ENCODE measurements at regions not wholly inside any gene's neighbourhood (a gene's known extent, or its start where the extent isn't known, plus 50 kb on each side); places are given as distances from the start of the nearest gene placed in this dataset.

DNA sequence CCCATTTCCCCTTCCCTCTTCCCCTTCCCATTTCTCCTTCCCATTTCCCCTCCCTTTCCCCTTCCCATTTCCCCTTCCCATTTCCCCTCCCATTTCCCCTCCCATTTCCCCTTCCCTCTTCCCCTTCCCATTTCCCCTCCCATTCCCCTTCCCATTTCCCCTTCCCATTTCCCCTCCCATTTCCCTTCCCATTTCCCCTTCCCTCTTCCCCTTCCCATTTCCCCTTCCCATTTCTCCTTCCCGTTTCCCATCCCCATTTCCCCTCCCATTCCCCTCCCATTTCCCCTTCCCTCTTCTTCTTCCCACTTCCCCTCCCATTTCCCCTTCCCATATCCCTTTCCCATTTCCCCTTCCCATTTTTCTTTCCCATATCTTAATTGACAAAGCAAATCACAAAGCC lies 109.0 kb downstream of the OLFM1 start:
- DNase-seq, result no peak

DNA sequence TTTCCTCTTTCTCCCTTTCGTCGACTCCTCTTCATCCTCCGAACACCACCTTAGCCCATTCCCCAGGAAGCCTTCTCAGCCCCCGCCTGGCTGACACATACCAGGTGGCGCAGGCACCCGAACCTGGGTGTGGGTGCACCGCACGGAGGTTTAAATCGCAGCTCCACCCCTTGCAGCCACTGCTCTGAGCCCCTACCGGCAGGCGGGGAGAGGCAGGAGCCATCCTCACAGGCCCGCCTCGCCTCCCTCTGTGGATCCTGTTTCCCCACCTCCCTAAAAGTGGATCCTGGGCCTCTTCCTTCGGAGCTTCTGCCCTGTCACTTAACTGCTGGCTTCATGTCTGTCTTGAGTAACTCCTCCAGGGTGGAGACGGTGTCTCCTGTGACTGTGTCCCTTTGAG lies 110.7 kb downstream of the OLFM1 start:
- no peak for DNase-seq

DNA sequence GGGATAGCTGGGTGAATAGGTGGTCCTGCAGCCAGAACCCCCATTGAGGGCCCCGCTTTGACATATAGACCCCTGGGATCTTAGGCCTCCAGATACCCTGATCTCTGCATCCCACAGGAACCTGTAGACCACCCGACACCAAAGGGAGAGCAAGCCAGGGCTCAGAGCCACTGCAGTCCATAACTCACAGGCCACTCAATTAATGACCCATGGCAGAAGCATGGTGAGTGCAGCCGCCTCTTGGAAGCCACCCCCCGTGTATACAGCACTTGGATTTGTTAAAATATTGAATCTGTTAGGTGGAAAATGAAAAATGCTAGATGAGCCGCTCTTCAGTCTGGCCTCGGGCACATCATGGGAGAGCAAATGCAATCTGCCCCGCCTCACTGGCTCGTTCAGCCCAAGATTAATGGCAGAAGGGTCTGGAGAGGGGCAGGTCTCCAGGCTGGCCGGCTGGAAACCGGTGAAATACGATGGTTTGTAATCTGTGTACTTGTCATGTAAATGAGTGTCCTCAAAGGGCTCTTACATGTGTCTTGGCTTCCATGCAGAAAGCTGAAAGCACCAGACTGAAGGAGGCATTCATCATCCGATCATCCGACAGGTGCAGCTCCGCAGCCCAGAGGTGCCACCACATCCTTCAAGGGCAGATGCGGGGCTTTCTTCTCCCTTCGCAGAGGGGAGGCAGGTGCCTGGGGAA lies 111.3 kb downstream of the OLFM1 start:
- DNase-seq, result no peak

DNA sequence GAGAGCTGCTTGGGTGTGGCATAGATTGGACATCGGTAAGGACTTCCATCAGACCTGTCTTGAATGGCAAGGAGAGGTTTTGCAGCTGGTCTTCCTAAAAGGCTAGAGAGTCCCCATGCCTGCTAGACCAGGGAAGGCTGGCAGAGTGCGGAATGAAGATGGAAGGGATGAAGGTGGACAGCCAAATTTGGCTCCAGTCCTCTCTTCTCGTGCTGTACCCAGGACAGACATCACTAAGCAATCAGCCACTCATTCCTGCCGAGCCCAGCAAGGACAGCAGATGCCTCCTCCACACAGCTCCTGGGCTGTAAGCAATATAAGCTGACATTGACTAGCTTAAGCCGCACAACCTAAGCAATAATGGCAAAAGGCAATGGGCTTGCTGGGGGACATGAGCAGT lies 112.0 kb downstream of the OLFM1 start:
- DNase-seq, result no peak

DNA sequence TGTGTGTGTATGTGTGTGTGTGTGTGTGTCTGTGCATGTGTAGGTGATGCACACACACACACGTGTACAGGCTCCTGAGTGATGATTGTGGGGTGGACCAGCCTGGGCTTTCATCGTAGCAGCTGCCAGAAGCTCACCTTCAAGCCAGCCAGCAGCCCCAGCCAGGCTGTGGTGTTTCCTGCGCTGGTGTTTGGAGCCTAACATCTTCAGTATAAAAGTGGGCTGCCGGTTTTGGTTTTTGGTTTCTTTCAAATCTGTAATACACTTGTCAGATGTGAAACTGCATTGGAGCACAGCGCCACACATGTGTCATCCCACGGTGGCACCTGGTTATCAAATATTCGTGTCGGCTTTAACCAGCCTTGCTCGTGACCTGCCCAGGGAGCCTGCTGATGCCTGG lies 114.2 kb downstream of the OLFM1 start:
- DNase-seq, result no peak

DNA sequence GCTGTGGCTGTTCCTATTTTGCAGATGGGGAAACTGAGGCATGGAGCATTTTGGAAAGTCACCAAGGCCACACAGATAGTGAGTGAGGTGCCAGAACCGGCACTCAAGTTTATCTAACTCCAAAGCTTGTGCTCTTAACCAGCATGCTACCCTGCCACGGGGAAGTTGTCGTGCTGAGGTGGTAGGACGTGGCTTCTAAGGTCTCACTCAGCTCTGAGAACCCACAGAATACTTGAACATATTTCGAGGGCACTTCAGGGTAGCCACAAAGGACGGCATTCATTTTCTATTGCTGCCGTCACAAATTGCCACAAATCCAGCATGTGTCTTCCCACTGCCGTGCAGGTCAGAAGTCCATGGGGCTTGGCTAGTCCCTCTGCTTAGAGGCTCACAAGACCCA lies 116.7 kb downstream of the OLFM1 start:
- DNase-seq, result no peak

DNA sequence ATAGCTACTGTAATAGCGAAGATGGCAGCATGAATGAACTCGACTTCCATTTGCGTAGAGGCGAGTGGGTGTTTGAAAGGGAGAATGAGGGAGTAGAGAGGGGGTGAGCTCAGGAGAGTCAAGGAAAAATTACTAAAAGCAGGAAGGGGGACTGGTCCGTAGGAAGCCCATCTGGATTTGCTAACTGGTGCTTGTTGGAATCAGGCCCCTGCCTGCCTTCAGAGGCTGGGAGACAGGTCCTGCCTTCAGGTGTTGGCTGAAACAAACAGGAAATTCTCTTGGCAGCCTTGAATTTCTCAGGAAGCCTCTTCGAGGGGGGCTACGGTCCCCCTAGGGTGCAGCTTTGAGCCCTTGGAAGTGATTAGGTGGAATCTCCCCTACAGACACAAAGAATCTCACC lies 121.7 kb downstream of the OLFM1 start:
- DNase-seq, result no peak

DNA sequence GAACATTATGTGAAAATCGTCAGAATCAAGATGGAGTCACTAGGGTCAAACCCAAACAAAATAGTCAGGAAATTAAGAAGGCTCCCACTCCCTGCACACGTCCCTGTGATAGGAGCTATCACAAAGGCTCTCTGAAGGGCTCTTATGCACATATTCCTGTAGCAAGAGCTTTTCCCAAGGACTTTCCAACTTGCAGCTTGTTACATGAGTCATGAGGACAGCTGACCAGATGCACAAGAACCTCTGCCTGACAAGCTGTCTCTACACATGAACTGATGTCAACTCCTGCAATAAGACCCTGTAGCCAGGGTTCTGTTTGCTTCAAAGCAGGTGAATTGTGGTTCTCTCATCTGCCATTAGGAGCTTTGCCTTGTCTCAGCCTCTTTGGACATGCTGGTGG lies 122.4 kb downstream of the OLFM1 start:
- no peak for DNase-seq

DNA sequence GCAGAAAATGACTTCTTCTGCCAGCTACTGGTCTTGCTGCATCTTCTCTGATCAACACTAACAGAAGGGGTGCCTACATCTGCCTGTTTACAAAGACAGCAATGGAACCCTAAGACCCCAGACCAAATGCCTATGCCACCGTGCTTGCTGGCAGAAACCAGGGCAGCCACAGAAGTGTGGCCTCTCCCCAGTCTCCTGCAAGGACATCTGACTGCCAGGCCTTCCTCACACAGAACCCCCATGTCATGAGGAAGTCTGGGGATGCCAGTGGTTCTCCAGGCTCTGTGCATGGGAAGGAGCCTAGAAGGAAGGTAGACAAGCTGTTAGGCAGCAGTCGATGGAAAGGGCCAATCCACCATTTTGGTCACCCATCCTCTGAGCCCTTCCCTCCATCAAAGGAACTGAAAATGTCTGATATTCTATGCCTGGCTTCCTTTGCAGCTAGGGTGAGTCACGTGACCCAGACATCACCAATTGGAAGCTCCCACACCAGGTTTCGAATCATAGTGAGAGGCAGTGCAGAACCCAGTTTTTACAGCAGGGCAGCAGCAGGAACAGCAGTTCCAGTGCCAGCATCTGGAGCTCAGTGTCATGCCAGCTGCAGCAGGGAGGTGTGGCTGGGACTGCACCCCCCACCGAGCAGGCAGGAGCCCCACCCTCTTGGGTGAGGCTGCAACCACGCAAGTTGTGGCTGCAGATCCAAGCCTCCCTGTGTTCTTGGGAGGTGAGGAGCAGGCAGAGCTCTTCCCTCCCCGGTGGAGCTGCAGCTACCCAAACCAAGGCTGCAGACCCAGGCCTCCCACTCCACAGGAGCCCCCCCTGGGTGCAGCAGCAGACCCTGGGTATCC lies 123.4 kb downstream of the OLFM1 start:
- no peak for DNase-seq

DNA sequence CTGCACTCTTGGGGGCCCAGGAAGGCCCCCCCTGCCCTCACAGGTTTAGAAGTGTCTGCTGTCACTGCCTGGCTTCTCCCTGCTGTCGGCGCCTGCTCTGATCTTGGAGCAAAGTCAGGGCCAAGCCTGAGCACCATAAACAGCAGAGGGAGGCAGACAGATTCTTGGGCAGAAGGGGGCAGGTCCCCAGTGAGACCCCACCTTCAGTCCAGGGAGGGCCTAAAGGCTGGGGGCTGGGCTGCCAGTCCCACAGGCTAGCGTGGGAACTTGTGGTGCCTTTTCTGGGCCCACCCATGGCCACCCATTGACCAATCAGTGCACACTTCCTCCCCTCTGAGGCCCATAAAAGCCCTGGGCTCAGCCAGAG lies 124.0 kb downstream of the OLFM1 start:
- no peak for DNase-seq

DNA sequence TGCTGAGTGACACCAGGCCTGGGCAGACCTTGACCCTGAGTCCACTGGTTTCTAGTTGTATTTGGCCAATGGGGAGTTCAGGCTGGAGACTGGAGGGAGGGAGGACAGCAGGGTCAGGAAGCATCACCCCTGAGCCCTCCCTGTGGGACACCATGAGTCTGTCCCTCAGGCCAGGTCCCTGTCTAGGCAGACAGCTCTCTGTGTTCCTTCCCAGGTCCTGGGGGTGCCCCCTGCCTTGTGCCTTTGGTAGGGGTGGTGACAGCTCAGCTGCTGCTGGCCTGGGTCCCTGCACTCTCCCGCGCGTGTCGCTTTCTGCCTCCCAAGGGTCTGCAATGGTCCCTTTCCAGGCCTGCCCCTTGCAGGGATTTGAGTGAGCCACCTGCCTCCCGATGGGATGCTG lies 125.5 kb downstream of the OLFM1 start:
- DNase-seq, result no peak

DNA sequence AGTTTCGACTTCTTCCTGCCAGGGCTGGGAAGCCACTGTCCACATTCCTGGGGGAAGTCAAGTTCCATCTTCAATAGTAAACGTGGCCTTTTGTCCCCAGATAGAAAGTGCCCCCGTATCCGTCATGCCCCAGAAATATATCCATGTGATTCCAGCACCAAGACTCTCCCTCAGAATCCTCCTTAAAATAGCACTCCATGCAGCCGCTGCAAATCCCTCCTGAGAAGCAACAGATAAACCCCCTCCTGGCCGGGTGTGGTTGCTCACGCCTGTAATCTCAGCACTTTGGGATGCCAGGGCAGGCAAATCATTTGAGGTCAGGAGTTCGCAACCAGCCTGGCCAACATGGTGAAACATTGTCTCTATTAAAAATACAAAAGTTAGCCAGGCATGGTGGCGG lies 126.1 kb downstream of the OLFM1 start:
- DNase-seq, result no peak

DNA sequence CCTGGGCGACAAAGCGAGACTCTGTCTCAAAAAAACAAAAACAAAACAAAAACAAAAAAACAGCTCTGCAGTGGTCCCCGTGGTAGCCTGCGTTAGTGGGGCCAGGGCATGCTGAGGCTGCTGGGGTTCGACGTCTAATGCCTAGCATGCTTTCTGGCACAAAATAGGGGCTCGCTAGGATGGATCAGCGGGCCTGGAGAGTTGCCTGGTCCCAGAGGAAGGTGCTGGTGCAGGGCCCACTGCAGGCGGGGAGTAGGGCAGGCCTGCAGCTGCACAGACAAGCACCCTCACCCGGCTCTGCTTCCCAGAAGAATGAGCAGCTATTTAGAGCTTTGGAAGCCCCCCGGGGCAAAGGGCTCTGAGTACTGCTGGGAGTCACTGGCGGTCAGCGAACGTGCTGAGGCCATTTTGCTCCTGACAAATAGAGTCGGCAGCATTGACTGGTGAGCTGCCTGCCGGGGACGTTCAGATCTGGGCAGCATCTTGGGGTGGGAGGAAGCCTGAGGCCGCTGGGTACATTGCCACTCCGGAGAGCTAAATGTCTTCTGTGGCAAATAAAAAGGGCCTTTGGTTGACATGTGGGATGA lies 126.7 kb downstream of the OLFM1 start:
- DNase-seq, result no peak

DNA sequence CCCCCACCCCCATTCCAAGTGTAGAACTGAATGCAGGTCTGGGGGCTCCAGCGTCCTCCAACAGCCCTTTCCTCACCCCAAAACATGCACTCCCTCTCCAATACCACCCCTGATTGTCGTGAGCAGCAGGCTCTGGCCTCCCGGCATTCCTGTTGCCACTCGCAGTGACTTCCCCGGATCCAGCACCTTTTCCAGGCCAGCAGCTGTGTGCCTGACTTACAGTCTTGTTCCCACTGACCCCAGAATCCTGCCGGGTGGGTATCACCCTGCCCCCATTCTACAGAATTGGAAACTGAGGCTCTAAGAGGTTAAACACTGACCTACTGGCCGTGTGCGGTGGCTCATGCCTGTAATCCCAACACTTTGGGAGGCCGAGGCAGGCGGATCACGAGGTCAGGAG lies 127.2 kb downstream of the OLFM1 start:
- DNase-seq, result no peak

DNA sequence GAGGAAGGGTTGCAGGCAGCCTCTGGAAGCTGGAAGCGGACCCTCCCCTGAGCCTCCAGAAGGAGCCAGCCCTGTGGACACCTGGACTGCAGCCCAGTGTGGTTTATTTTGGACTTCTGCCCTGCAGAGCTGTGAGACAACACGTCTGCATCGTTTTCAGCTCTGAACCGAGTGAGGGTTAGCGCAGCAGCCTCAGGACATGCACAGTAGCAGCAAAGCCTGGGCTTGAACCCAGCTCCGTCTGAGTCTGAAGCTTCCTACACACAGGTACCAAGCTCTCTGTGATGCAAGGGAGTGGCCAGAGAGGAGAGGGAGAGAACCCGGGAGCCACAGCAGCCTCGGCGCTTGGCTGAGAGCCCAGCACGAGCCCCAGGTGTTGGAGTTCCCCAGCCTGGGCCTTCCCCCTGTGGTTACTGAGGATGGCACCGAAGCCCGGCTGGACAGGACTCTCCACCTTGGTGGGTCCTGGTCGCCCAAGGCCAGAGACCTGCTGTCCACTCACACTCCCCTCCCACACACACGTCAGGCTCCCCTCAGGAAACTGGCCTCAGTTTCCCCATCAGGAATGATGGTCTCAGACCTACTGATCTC lies 128.2 kb downstream of the OLFM1 start:
- no peak for DNase-seq

DNA sequence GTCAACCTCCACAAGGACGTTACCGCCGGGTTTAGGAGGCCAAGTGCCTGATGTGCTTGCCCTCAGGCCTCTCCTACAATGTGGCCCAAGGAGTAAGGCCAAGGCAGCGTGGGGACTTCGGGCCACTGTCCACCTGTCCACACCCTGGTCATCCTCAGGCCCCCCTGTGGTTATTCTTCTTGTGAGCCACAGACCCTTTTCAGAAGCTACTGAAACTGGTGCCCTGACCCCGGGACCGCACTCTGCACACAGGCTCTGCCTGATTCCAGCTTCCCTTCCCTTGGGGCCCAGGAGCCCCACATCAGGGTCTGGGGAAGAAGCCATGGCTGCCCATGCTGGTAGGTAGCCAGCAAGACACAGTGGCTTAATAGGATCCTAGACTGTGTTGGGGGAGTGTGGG lies 128.8 kb downstream of the OLFM1 start:
- DNase-seq, result peak; percentile 4

DNA sequence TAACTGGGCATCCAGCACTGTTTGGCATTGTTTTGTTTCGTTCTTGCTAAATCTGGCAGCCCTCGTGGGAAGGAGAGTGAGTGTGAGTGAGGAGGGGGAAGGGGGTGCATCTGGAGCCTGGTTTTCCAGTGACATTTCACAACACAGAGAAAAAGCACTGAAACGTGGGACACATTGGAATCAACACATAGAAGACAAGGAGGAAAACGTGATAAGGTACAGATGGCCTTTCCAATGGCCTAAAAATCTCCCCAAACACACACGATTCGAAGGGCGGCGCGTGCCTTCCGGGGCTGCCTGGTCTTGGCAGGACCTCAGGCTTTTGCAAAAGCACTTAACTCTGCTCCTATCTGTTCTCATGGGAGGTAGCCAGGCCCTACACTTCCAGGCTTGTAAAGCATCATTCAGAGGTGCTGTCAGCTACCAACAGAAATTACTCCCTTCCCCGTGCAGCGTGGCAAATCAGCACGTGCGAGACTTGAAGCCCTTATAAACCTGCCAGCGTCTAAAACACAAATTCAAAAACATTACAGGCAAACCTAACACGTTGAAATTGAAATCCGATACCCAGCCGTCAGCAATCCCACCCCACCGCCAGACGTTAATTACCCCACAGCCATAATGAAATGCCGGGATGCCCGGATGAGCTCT lies 129.4 kb downstream of the OLFM1 start:
- peak; percentile 7 for DNase-seq

DNA sequence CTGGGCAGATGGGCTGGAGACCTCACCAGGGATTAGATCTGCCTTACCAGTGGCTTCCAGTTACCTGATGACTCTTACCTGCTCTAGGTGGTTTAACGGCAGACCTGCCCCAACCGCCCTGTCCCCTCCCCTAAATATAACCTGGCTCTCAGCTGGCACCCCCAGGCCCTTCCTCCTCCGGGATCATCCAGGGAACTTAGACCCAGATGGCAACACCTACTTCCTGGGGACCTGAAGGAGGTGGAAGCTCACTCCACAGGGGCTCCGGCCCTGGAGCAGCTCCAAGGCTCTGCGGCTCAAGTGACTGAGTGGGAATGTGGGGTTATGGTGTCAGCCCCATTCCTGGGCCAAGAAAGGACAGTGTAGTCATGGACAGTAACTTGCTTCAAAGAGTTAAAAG lies 130.4 kb downstream of the OLFM1 start:
- DNase-seq, result no peak

DNA sequence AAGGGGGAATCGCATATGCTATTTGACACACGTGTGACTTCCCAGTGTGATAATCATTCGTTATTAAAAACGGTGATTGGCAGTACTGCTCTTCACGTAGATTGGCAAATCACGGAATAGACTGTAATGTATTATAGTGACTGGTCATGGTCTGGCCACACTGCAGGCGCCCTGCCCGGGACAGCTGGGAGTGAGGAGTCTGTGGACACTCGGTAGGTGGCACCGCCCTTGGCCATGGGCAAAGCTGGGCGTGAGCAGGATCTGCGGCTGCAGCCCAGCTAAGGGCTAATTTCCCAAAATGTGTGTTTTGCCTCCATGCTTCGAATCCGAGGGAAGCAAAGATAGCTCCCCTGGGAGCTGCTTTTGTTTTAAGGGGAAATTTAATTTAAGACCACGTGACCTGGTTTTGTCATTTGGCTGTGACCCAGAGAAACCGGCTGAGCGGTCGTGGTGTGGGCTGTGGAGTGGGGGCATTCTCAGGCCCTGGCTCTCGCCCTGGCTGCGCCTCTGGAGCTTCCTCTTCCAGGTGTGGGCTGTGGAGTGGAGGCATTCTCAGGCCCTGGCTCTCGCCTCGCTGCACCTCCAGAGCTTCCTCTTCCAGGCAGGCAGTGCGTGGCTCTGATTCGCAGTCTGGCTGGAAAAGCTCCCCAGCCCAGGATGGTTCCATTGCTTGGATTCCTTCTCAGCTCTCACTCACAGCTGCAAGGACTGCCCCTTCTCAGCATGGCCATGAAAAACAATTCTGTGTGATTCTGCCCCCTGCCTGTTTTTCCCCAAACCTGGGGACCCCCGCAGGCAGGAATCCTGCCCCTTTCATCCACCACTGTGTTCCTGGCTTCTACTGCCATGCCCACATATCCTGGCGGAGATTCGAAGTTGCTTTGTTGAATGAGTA lies 131.1 kb downstream of the OLFM1 start:
- peak; percentile 5 for DNase-seq

DNA sequence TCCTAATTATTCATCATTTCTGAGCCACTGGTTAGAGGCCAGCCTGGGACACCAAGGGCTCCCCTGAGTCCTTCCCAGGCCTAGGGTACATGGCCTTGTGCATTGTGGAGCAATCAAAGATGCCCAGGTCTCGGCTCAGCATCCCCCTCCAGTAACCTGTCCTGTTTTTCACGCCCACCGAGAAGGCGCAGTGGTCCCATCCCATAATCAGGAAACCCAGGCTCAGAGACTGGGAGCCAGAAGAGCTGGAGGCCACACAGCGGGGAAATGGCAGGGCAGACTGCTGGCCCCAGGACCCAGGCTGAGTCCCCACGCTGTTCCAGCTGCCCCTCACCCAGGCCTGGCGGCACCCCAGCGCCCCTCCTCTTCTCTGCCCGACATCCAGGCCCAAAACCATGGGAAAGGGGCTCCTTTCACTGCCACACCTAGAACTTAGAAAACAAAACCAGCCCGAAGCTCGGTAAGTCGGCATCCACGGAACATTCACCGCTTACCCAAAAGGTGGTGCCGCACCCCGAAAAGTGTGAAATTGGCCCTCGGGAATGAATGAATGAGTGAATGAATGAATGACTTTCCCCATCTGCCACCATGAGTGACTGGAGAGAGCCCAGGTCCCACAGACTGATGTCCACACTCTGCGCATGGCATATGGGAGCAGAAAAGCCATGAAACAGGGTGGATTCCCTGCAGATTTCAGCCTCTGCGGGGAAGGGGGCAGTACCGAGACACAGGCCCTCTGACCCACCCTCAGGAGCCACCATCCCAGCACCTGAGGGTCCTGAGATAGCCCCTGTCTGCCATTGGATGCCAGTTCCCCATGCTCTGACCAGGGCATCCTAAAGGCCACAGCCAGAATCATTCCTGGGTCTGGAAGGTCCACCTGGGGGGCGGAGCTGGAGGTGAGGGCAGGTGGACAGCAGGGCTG lies 132.5 kb downstream of the OLFM1 start:
- DNase-seq, result peak; percentile 10

Measured in CD4-positive, alpha-beta T cell treated with Interleukin-15 for 1 hour (primary cell).